Mesendoderm (in vitro differentiated cells): ENCODE measurements at regions not wholly inside any gene's neighbourhood (a gene's known extent, or its start where the extent isn't known, plus 50 kb on each side); places are given as distances from the start of the nearest gene placed in this dataset.

Experiments used
- DNase-seq: peaks from one replicate; pipeline ENCODE4 v3.0.0; 2013
- H2AK5ac ChIP-seq: 2 replicates; pipeline ENCODE4 v1.6.1; 2013; ENCODE audit warnings: low read length, inconsistent platforms
- H2BK120ac ChIP-seq: 2 replicates; pipeline ENCODE4 v1.6.1; 2013; ENCODE audit warnings: low read depth, mild to moderate bottlenecking, low read length, moderate library complexity, mixed read lengths
- H2BK15ac ChIP-seq: replicated peaks from 2 replicates; pipeline ENCODE4 v1.6.1; 2013; ENCODE audit warnings: low read depth, mild to moderate bottlenecking, moderate library complexity
- H2BK5ac ChIP-seq: 2 replicates; pipeline ENCODE4 v1.6.1; 2013; ENCODE audit warnings: low read length, inconsistent platforms
- H3K18ac ChIP-seq: 2 replicates; pipeline ENCODE4 v1.6.1; 2013; ENCODE audit warnings: mild to moderate bottlenecking, low read length, mixed read lengths
- H3K23ac ChIP-seq: one replicate; pipeline ENCODE4 v1.6.1; 2013; ENCODE audit warnings: low read length
- H3K27ac ChIP-seq: 2 replicates; pipeline ENCODE4 v1.5.1; 2013; ENCODE audit warnings: low read depth, mild to moderate bottlenecking, inconsistent platforms, low read length, moderate library complexity
- H3K27me3 ChIP-seq: 2 replicates; pipeline ENCODE4 v1.6.1; 2013; ENCODE audit warnings: low read length, control low read depth, mild to moderate bottlenecking, inconsistent platforms; ENCODE audit not compliant: insufficient read depth, poor library complexity
- H3K36me3 ChIP-seq: 2 replicates; pipeline ENCODE4 v1.6.1; 2013; ENCODE audit warnings: low read length, inconsistent platforms; ENCODE audit not compliant: control insufficient read depth, insufficient read depth
- H3K4ac ChIP-seq: one replicate; pipeline ENCODE4 v1.6.1; 2013; ENCODE audit warnings: low read depth, mild to moderate bottlenecking, low read length, moderate library complexity
- H3K4me1 ChIP-seq: 2 replicates; pipeline ENCODE4 v1.6.1; 2013; ENCODE audit warnings: low read depth, low read length, inconsistent platforms; ENCODE audit not compliant: control insufficient read depth
- H3K4me2 ChIP-seq: 2 replicates; pipeline ENCODE4 v1.6.1; 2013; ENCODE audit warnings: low read length
- H3K4me3 ChIP-seq: 2 replicates; pipeline ENCODE4 v1.5.1; 2013; ENCODE audit warnings: mild to moderate bottlenecking, low read length
- H3K56ac ChIP-seq: one replicate; pipeline ENCODE4 v1.6.1; 2013; ENCODE audit warnings: low read length
- H3K79me1 ChIP-seq: 2 replicates; pipeline ENCODE4 v1.6.1; 2013; ENCODE audit warnings: low read length, inconsistent platforms
- H3K79me2 ChIP-seq: 2 replicates; pipeline ENCODE4 v1.6.1; 2013; ENCODE audit warnings: mild to moderate bottlenecking, low read length; ENCODE audit not compliant: control insufficient read depth, insufficient read depth
- H3K9ac ChIP-seq: 2 replicates; pipeline ENCODE4 v1.6.1; 2013; ENCODE audit warnings: low read length, inconsistent platforms
- H4K5ac ChIP-seq: one replicate; pipeline ENCODE4 v1.6.1; 2013; ENCODE audit warnings: low read length
- H4K8ac ChIP-seq: one replicate; pipeline ENCODE4 v1.6.1; 2013; ENCODE audit warnings: low read depth, mild to moderate bottlenecking, control low read depth, low read length, moderate library complexity
- WGBS: extraction: QIAGEN DNeasy Blood & Tissue Kit; methylation state at CpG from one replicate; pipeline ENCODE4 v1.1.7; 2013; ENCODE audit warnings: low lambda C conversion rate, missing lambda C conversion rate; ENCODE audit not compliant: insufficient coverage; ENCODE audit errors: extremely low coverage; 5-methylcytosine and 5-hydroxymethylcytosine counted together

DNA sequence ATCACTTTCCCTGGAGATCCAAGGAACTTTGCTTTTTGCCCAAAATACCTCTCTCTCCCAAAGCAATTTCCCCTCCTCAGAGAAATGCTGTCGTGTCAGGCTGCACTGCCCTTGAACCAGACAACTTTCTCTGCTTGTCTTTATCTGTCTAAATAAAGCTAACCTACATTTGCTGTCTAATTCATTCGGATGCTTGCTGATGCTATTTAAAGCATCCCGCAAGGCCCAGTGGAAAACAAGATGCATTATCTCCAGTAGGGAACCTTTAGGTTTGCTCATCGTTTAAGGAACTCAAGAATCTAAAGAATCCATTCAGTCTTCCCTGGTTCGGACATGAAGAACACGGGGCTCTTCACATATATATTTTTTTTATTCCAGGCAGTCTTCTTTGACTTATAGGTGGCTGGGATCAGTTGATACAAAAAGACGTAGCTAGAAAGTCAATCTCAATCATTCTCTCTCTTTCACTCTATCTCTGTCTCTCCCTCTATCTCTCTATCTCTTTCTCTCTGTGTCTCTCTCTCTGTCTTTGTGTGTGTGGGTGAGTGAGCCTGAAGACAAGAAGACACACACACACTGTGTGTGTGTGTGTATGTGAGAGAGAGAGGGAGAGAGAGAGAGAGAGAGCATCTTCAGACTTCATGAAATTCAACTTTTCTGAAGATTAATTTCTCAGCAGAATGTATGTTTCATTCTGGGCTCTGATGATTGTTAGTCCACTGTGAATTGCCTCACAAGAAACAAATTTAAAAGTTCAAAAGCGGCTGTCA is 92.8 kb upstream of the MKLN1 start:
- Histone ChIP-seq H3K4me1 (no peaks in the 10 kb centered on the region), H2BK5ac (no peak overlapping the region), H3K36me3 (no peaks in the 10 kb centered on the region), H2BK120ac (no peak overlapping the region), H4K5ac (no peak overlapping the region), H3K27ac (no peak overlapping the region), H3K4me3 (no peak overlapping the region), H4K8ac (no peak overlapping the region), H3K18ac (no peak overlapping the region), H2AK5ac (no peak overlapping the region), H3K79me1 (no peaks in the 10 kb centered on the region), H3K27me3 (no peaks in the 10 kb centered on the region), H3K79me2 (no peaks in the 10 kb centered on the region), H3K4me2 (no peak overlapping the region), H3K9ac (no peak overlapping the region), H3K56ac (no peak overlapping the region), H2BK15ac (no peak overlapping the region), H3K4ac (no peak overlapping the region), H3K23ac (no peak overlapping the region)
- no peak for DNase-seq
- no CpG with 5 or more reads among the region's 8 CpGs for WGBS

DNA sequence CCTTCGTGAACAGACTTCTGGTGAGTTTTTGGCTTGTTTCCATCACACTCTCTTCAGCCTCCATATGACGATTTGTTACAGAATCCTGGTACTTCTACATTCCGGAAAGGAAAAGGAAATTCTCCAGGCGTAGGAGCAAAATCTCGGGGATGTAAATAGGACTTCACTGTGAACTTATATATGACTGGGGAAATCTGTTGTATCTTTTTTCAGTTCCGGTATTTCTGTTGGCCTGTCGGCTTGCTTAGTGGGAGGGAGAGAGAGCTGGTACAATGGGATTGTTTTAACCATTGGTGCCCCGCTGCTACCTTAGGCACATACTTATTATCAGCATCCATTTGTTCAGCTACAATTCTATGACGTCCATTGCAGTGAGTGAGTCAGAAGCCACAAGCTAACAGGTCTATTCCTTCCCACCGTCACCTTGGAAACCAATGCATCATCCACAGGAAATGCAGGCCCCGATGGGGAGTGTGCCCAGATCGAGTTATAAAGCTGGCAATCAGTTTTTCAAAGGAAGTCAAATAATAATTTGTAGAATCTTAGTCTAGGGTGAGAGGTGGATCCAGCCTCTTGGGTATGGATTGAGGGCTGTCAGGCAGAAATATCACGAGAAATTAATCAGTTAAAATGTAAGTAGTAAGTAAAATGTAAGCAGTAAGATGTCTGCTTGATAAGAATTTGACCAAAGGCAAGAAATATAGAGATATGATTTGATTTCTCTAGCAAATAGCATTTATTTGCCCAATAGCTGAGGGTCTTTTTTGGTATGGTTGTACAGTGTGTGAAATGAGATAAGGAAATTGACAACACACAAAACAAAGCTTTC is 92.0 kb upstream of the MKLN1 start:
- Histone ChIP-seq H3K4me2 (no peak overlapping the region), H3K27me3 (no peaks in the 10 kb centered on the region), H3K56ac (no peak overlapping the region), H3K4me1 (no peaks in the 10 kb centered on the region), H3K4me3 (no peak overlapping the region), H2BK120ac (no peak overlapping the region), H2AK5ac (no peak overlapping the region), H3K23ac (no peak overlapping the region), H3K9ac (no peak overlapping the region), H2BK5ac (no peak overlapping the region), H4K5ac (no peak overlapping the region), H3K4ac (no peak overlapping the region), H3K79me1 (no peaks in the 10 kb centered on the region), H3K79me2 (no peaks in the 10 kb centered on the region), H3K18ac (no peak overlapping the region), H2BK15ac (no peak overlapping the region), H3K36me3 (no peaks in the 10 kb centered on the region), H3K27ac (no peak overlapping the region), H4K8ac (no peak overlapping the region)
- peak; percentile 86 for DNase-seq
- whole genome bisulfite sequencing = no CpG with 5 or more reads among the region's 13 CpGs

DNA sequence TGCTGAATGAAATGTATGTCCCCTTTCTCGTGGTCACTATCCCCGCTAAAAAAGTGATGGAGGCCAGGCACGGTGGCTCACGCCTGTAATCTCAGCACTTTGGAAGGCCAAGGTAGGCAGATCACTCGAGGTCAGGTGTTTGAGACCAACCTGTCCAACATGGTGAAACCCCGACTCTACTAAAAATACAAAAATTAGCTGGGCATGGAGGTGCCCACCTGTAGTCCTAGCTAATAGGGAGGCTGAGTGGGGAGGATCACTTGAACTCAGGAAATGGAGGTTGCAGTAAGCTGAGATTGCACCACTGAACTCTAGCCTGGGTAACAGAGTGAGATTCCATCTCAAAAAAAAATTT is 91.4 kb upstream of the MKLN1 start:
- Histone ChIP-seq H4K5ac (no peak overlapping the region), H3K4me2 (no peak overlapping the region), H3K56ac (no peak overlapping the region), H3K79me1 (no peaks in the 10 kb centered on the region), H3K4ac (no peak overlapping the region), H3K27me3 (no peaks in the 10 kb centered on the region), H2BK120ac (no peak overlapping the region), H3K23ac (no peak overlapping the region), H3K4me1 (no peaks in the 10 kb centered on the region), H3K4me3 (no peak overlapping the region), H4K8ac (no peak overlapping the region), H2BK15ac (no peak overlapping the region), H3K27ac (no peak overlapping the region), H3K18ac (no peak overlapping the region), H2BK5ac (no peak overlapping the region), H2AK5ac (no peak overlapping the region), H3K36me3 (no peaks in the 10 kb centered on the region), H3K79me2 (no peaks in the 10 kb centered on the region), H3K9ac (no peak overlapping the region)
- WGBS = no CpG with 5 or more reads among the region's 6 CpGs
- no peak for DNase-seq

DNA sequence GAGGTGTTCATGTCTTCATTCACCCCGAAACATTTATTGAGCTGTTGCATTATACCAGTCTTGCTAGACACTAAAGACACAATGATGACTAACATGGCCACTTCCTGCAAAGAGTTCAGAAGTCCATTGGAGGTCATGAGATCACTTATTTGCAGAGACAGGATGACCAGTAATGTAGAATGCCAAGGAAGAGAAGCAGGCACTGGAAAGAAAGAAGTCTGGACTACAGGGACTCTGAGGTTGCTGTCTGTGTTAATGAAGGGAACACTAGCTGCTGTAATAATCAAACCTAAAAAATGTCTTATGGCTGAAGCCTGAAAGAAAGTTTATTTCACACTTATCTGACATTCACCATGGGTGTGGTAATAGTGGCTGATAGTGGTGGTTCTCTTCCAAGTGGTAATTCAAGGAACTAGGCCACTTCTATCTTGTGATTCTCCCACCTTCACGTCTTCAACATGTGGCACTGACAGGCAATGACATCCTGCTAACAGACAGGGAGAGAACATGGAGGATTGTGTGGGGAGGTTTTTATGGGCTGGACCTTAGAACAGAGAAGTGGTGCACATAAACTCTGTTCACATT is 89.2 kb upstream of the MKLN1 start:
- no peak overlapping the region for H3K18ac ChIP-seq
- no peaks in the 10 kb centered on the region for H3K4me1 ChIP-seq
- no peak overlapping the region for H3K56ac ChIP-seq
- no peak overlapping the region for H4K8ac ChIP-seq
- no peaks in the 10 kb centered on the region for H3K27me3 ChIP-seq
- no peaks in the 10 kb centered on the region for H3K79me1 ChIP-seq
- H3K27ac ChIP-seq = no peak overlapping the region
- no peak overlapping the region for H2BK15ac ChIP-seq
- H3K4me2 ChIP-seq = no peak overlapping the region
- H3K79me2 ChIP-seq = no peaks in the 10 kb centered on the region
- no peak overlapping the region for H2BK5ac ChIP-seq
- H3K4me3 ChIP-seq = no peak overlapping the region
- no peak for DNase-seq
- no peak overlapping the region for H3K9ac ChIP-seq
- no peak overlapping the region for H4K5ac ChIP-seq
- no CpG with 5 or more reads among the region's 2 CpGs for WGBS
- H2BK120ac ChIP-seq = no peak overlapping the region
- H3K36me3 ChIP-seq = no peaks in the 10 kb centered on the region
- H3K4ac ChIP-seq = no peak overlapping the region
- no peak overlapping the region for H2AK5ac ChIP-seq
- H3K23ac ChIP-seq = no peak overlapping the region

DNA sequence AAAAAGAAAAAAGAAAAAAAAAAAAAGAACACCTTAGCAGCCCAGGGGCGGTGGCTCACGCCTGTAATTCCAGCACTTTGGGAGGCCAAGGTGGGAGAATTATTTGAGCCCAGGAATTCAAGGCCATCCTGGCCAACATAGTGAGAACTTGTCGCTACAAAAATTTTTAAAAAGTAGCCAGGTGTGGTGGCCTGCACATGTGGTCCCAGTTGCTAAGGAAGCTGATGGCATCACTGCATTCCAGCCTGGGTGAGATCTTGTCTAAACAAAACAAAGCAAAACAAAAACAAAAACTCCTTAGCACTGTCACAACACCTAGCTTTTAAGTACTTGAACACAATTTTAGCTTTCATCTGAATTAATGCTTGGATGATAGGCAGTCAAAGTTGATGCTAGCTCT is 86.3 kb upstream of the MKLN1 start:
- Histone ChIP-seq H3K27ac (no peak overlapping the region), H4K8ac (no peak overlapping the region), H3K79me1 (no peaks in the 10 kb centered on the region), H4K5ac (no peak overlapping the region), H3K9ac (no peak overlapping the region), H3K27me3 (no peaks in the 10 kb centered on the region), H3K18ac (no peak overlapping the region), H2AK5ac (no peak overlapping the region), H2BK15ac (no peak overlapping the region), H3K4me2 (no peak overlapping the region), H3K4ac (no peak overlapping the region), H3K79me2 (no peaks in the 10 kb centered on the region), H3K4me1 (peaks cover 2% of the 10 kb centered on the region), H3K23ac (no peak overlapping the region), H2BK120ac (no peak overlapping the region), H3K36me3 (no peaks in the 10 kb centered on the region), H3K56ac (no peak overlapping the region), H2BK5ac (no peak overlapping the region), H3K4me3 (no peak overlapping the region)
- peak; percentile 53 for DNase-seq
- WGBS = no CpG with 5 or more reads among the region's 3 CpGs
